ENCODE measurements at regions not wholly inside any gene's neighbourhood (a gene's known extent, or its start where the extent isn't known, plus 50 kb on each side); places are given as distances from the start of the nearest gene placed in this dataset.
A peak's percentile ranks its signal among the peaks of the same experiment; 100 is the strongest.

GRCh38 chr11:130652671-130653335, 204.4 kb downstream of the ADAMTS15 start:
- intact Hi-C loops (cut with micrococcal nuclease) = no loop called here
- peak overlapping the region; percentile 78 for H3K27ac Mint-ChIP-seq (ENCODE audit: low read depth, unreplicated experiment)
- BruUV-seq (replicated peaks) = no TSS peak
- DNase-seq (ENCODE audit: unreplicated experiment) = peak; percentile 95
- H3K4me3 Mint-ChIP-seq (ENCODE audit: unreplicated experiment) = no peak overlapping the region
- H3K9me3 Mint-ChIP-seq (ENCODE audit: unreplicated experiment) = no peaks in the 10 kb centered on the region
- H3K4me1 Mint-ChIP-seq (ENCODE audit: insufficient read depth, unreplicated experiment) = peaks cover 26% of the 10 kb centered on the region
- TF ChIP-seq CTCF (IDR thresholded peaks at IDR 0.05; ENCODE audit: unreplicated experiment) = no peak
- ChIA-PET POLR2A (interaction anchor here (0.5 to 2.7 kb wide), 9 partner anchors 12 to 222 kb away, joined by 3 to 19 read pairs (median 3); no protein-coding TSS in a partner anchor), CTCF (interaction anchor here (0.6 to 1.2 kb wide), 6 partner anchors 9 to 245 kb away, joined by 3 to 5 read pairs (median 4); no protein-coding TSS in a partner anchor)
- no peaks in the 10 kb centered on the region for H3K36me3 Mint-ChIP-seq (ENCODE audit: insufficient read depth, unreplicated experiment)
- H3K27me3 Mint-ChIP-seq (ENCODE audit: insufficient read depth, unreplicated experiment) = no peaks in the 10 kb centered on the region

- peaks cover 26% of the 10 kb centered on the region for H3K4me1 Mint-ChIP-seq (ENCODE audit: insufficient read depth, unreplicated experiment)
- intact Hi-C loops (cut with micrococcal nuclease) = no loop called here
- no peak overlapping the region for H3K4me3 Mint-ChIP-seq (ENCODE audit: unreplicated experiment)
- H3K27ac Mint-ChIP-seq (ENCODE audit: low read depth, unreplicated experiment) = peak overlapping the region; percentile 78
- no peaks in the 10 kb centered on the region for H3K27me3 Mint-ChIP-seq (ENCODE audit: insufficient read depth, unreplicated experiment)
- DNase-seq (ENCODE audit: unreplicated experiment) = peak; percentile 45
- no peaks in the 10 kb centered on the region for H3K36me3 Mint-ChIP-seq (ENCODE audit: insufficient read depth, unreplicated experiment)
- CTCF ChIA-PET = interaction anchor here (0.9 to 1.2 kb wide), 3 partner anchors 58 to 208 kb away, joined by 4 to 5 read pairs (median 4); no protein-coding TSS in a partner anchor
- BruUV-seq (replicated peaks) = no TSS peak
- no peak for TF ChIP-seq CTCF (IDR thresholded peaks at IDR 0.05; ENCODE audit: unreplicated experiment)
- POLR2A ChIA-PET = interaction anchor here (0.9 to 2.7 kb wide), 5 partner anchors 11 to 217 kb away, joined by 3 to 19 read pairs (median 3); no protein-coding TSS in a partner anchor
- no peaks in the 10 kb centered on the region for H3K9me3 Mint-ChIP-seq (ENCODE audit: unreplicated experiment)
Measured at GRCh38 chr11:130653838-130654636, 205.6 kb downstream of the ADAMTS15 start.

- no peak for TF ChIP-seq CTCF (IDR thresholded peaks at IDR 0.05; ENCODE audit: unreplicated experiment)
- CTCF ChIA-PET = interaction anchor here (0.6 kb wide), 1 partner anchor 24 kb away, joined by 3 read pairs; no protein-coding TSS in a partner anchor
- H3K27me3 Mint-ChIP-seq (ENCODE audit: insufficient read depth, unreplicated experiment) = no peaks in the 10 kb centered on the region
- no peaks in the 10 kb centered on the region for H3K9me3 Mint-ChIP-seq (ENCODE audit: unreplicated experiment)
- no peaks in the 10 kb centered on the region for H3K36me3 Mint-ChIP-seq (ENCODE audit: insufficient read depth, unreplicated experiment)
- POLR2A ChIA-PET = no interaction called here
- BruUV-seq (replicated peaks) = no TSS peak
- no peak overlapping the region for H3K27ac Mint-ChIP-seq (ENCODE audit: low read depth, unreplicated experiment)
- peaks cover 26% of the 10 kb centered on the region for H3K4me1 Mint-ChIP-seq (ENCODE audit: insufficient read depth, unreplicated experiment)
- intact Hi-C loops (cut with micrococcal nuclease) = no loop called here
- no peak overlapping the region for H3K4me3 Mint-ChIP-seq (ENCODE audit: unreplicated experiment)
- DNase-seq (ENCODE audit: unreplicated experiment) = no peak
Measured at GRCh38 chr11:130655300-130655699, 206.9 kb downstream of the ADAMTS15 start.

GRCh38 chr11:130666781-130667251, 218.4 kb downstream of the ADAMTS15 start:
- Mint-ChIP-seq H3K36me3 (ENCODE audit: insufficient read depth, unreplicated experiment) (no peaks in the 10 kb centered on the region), H3K27ac (ENCODE audit: low read depth, unreplicated experiment) (no peak overlapping the region), H3K4me3 (ENCODE audit: unreplicated experiment) (no peak overlapping the region), H3K9me3 (ENCODE audit: unreplicated experiment) (no peaks in the 10 kb centered on the region), H3K4me1 (ENCODE audit: insufficient read depth, unreplicated experiment) (no peaks in the 10 kb centered on the region), H3K27me3 (ENCODE audit: insufficient read depth, unreplicated experiment) (no peaks in the 10 kb centered on the region)
- POLR2A ChIA-PET = no interaction called here
- CTCF ChIA-PET = interaction anchor here (1.1 kb wide), 1 partner anchor 11 kb away, joined by 4 read pairs; no protein-coding TSS in a partner anchor
- TF ChIP-seq CTCF (IDR thresholded peaks at IDR 0.05; ENCODE audit: unreplicated experiment) = no peak
- BruUV-seq (replicated peaks) = no TSS peak
- no peak for DNase-seq (ENCODE audit: unreplicated experiment)
- intact Hi-C loops (cut with micrococcal nuclease) = no loop called here

All from MCF 10A (cell line).